ENCODE measurements at regions not wholly inside any gene's neighbourhood (a gene's known extent, or its start where the extent isn't known, plus 50 kb on each side); places are given as distances from the start of the nearest gene placed in this dataset.

DNA sequence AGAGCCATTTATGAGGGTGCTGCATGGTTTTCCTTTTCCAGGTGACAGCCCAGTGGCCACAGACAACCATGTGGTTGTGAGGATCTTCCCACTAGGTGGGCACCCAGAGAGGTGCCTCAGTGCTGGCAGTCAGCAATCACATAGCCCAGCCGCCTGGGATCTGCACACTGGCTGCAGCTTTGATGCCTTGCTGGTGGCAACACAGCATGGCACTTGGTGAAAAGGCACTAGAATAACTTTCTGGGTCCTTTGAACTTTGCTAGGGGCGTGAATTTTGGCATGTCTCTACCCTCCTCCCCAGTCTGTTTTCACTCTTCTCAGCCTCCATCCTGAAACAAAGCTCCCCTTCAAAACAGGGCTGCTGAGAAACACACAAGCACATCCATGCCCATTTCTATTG lies 108.8 kb upstream of the RPL34 start:
- H3K27me3 ChIP-seq (ENCODE audit: control insufficient read depth, insufficient read depth, low read length) = peaks cover 5% of the 10 kb centered on the region
- no peaks in the 10 kb centered on the region for H3K36me3 ChIP-seq (ENCODE audit: control insufficient read depth, insufficient read depth, low read length)
- TF ChIP-seq, protein P1, sequence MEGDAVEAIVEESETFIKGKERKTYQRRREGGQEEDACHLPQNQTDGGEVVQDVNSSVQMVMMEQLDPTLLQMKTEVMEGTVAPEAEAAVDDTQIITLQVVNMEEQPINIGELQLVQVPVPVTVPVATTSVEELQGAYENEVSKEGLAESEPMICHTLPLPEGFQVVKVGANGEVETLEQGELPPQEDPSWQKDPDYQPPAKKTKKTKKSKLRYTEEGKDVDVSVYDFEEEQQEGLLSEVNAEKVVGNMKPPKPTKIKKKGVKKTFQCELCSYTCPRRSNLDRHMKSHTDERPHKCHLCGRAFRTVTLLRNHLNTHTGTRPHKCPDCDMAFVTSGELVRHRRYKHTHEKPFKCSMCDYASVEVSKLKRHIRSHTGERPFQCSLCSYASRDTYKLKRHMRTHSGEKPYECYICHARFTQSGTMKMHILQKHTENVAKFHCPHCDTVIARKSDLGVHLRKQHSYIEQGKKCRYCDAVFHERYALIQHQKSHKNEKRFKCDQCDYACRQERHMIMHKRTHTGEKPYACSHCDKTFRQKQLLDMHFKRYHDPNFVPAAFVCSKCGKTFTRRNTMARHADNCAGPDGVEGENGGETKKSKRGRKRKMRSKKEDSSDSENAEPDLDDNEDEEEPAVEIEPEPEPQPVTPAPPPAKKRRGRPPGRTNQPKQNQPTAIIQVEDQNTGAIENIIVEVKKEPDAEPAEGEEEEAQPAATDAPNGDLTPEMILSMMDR (IDR thresholded peaks at IDR 0.05; ENCODE audit: insufficient read depth, low read length, severe bottlenecking) = no peak
- DNase-seq (ENCODE audit: low read depth) (no peak), FAIRE-seq (no peak)
- H3K4me3 ChIP-seq (ENCODE audit: low read depth, low read length) = no peak overlapping the region

DNA sequence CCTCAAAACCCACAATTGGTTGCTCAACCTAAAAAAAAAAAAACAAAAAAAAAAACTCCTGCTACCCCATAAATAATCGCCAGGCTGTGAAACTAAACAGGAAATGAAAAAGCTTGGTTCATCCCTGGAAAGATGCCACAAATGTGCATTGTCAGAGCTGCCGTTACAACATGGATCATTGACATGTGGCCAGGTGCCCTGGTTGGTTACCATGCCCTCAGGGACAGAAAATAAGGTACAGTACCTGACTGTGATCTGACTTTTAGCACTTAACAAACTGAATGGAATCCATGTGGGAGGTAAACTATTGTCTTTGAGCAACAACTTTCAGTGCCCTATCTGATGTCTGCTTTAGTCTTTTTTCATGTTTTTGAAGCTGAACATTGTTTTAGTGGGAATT lies 118.0 kb upstream of the RPL34 start:
- Histone ChIP-seq H3K4me3 (ENCODE audit: low read depth, low read length) (no peak overlapping the region), H3K36me3 (ENCODE audit: control insufficient read depth, insufficient read depth, low read length) (no peaks in the 10 kb centered on the region), H3K27me3 (ENCODE audit: control insufficient read depth, insufficient read depth, low read length) (no peaks in the 10 kb centered on the region)
- FAIRE-seq (no peak), DNase-seq (ENCODE audit: low read depth) (peak; percentile 26)
- TF ChIP-seq, protein P1 (IDR thresholded peaks at IDR 0.05; ENCODE audit: insufficient read depth, low read length, severe bottlenecking) = no peak

DNA sequence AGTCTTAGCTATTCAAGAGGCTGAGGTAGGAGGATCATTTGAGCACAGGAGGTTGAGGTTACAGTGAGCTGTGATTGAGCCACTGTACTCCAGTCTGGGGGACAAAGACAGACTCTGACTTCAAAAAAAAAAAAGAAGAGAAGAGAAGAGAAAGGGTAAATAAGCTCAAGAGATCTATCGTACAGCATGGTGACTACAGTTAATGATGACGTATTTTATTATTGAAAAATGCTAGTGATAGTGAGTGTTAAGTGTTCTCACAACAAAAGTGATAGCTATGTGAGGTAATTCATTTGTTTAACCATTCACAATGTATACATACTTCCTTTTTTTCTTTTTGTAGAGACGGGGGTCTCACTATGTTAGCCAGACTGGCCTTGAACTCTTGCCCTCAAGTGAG lies 121.5 kb upstream of the RPL34 start:
- FAIRE-seq (no peak), DNase-seq (ENCODE audit: low read depth) (no peak)
- H3K4me3 ChIP-seq (ENCODE audit: low read depth, low read length) = no peak overlapping the region
- TF ChIP-seq, protein P1 (IDR thresholded peaks at IDR 0.05; ENCODE audit: insufficient read depth, low read length, severe bottlenecking) = no peak
- H3K27me3 ChIP-seq (ENCODE audit: control insufficient read depth, insufficient read depth, low read length) = no peaks in the 10 kb centered on the region
- H3K36me3 ChIP-seq (ENCODE audit: control insufficient read depth, insufficient read depth, low read length) = no peaks in the 10 kb centered on the region

DNA sequence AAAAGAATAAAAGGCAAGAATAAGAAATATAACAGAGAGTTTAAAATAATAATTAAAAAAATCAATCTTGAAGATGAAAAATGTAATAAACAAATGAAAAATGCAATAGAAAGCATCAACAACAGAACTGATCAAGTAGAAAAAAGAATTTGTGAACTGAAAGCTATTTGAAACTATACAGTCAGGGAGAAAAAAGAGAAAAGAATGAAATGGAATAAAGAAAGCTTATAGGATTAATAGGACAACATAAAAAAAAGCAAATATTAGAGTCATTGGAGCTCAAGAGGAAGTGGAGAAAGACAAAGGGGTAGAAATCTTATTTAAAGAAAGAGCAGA lies 126.8 kb upstream of the RPL34 start:
- FAIRE-seq (no peak), DNase-seq (ENCODE audit: low read depth) (no peak)
- Histone ChIP-seq H3K36me3 (ENCODE audit: control insufficient read depth, insufficient read depth, low read length) (no peaks in the 10 kb centered on the region), H3K27me3 (ENCODE audit: control insufficient read depth, insufficient read depth, low read length) (no peaks in the 10 kb centered on the region), H3K4me3 (ENCODE audit: low read depth, low read length) (no peak overlapping the region)
- TF ChIP-seq, protein P1 (IDR thresholded peaks at IDR 0.05; ENCODE audit: insufficient read depth, low read length, severe bottlenecking) = no peak

DNA sequence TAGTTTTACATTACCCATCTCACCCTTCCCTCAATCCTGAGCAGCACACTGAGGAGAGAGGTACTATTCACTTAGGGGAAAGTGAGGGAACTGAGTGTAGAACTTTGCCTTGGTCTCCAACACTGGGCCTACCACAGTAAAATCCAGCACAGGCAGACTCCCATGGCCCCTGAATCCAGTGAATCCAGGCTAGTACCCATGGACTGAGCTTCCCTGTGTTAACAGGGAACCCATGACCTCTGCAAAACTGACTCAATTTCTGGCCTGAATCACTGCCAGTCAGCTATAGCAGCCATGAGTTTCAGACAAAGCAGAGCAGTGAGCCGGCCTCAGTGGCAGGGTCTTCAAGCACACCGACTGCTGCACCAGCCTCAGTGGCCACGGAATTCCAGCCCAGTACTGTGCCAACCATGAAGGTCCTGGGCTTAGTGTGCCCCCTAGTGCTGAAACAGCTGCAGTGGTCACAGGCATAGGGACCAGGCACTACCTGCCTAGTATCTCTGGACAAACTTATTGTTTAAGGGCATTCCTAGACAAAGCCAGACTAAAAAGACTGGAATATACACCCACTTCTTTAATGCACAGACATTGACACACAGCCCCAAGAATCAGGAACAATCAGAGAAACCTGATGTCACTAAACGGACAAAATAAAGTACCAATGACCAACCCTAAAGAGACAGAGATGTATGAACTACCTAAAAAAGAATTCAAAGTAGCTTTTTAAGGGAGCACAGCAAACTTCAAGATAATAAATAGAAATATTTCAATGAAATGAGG lies 127.4 kb upstream of the RPL34 start:
- Histone ChIP-seq H3K27me3 (ENCODE audit: control insufficient read depth, insufficient read depth, low read length) (no peaks in the 10 kb centered on the region), H3K36me3 (ENCODE audit: control insufficient read depth, insufficient read depth, low read length) (no peaks in the 10 kb centered on the region), H3K4me3 (ENCODE audit: low read depth, low read length) (no peak overlapping the region)
- FAIRE-seq (no peak), DNase-seq (ENCODE audit: low read depth) (peak; percentile 28)
- TF ChIP-seq, protein P1 (IDR thresholded peaks at IDR 0.05; ENCODE audit: insufficient read depth, low read length, severe bottlenecking) = peak; percentile 74

DNA sequence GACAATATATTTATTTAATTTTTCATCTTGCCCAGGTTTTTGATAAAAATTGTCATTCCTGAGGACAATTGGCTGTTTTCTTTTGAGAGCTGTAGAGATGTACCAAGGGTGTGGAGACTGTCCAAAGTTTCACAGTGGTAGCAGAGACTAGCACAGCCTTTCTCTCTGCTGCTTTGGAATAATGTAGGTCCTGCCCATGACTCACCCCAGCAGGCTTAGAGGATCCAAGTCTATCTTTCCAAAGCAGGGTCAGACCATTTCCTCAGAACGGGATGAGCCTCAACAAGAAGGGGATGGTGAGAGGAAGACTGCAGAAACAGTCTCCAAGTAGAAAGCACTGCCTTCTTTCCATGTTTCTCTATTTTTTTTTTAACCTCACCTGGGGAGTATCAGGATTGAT lies 131.5 kb upstream of the RPL34 start:
- TF ChIP-seq, protein P1 (IDR thresholded peaks at IDR 0.05; ENCODE audit: insufficient read depth, low read length, severe bottlenecking) = no peak
- DNase-seq (ENCODE audit: low read depth) = peak; percentile 23
- H3K27me3 ChIP-seq (ENCODE audit: control insufficient read depth, insufficient read depth, low read length) = no peaks in the 10 kb centered on the region
- no peaks in the 10 kb centered on the region for H3K36me3 ChIP-seq (ENCODE audit: control insufficient read depth, insufficient read depth, low read length)
- no peak overlapping the region for H3K4me3 ChIP-seq (ENCODE audit: low read depth, low read length)
- FAIRE-seq = no peak
